ENCODE measurements at regions not wholly inside any gene's neighbourhood (a gene's known extent, or its start where the extent isn't known, plus 50 kb on each side); places are given as distances from the start of the nearest gene placed in this dataset.

- TF ChIP-seq FOXM1 (IDR thresholded peaks at IDR 0.05; ENCODE audit: borderline replicate concordance, low read depth) (no peak), NFIC (IDR thresholded peaks at IDR 0.05) (no peak), TCF12 (IDR thresholded peaks at IDR 0.05; ENCODE audit: low read depth) (no peak)
These were observed 71.8 kb upstream of the ABI1 start for GRCh38 chr10:26932576-26932975.

GRCh38 chr10:26931223-26931622 lies 70.5 kb upstream of the ABI1 start:
- no peak for TF ChIP-seq ZBTB7A (IDR thresholded peaks at IDR 0.05; ENCODE audit: low read depth)
- no peak for TF ChIP-seq EGR1 (IDR thresholded peaks at IDR 0.05)
- no peak for TF ChIP-seq REST (IDR thresholded peaks at IDR 0.05; ENCODE audit: low read depth)
- TF ChIP-seq YY1 (IDR thresholded peaks at IDR 0.05; ENCODE audit: low read depth): no peak
- no peak for TF ChIP-seq TAF1 (IDR thresholded peaks at IDR 0.05; ENCODE audit: low read depth)
- no peak for TF ChIP-seq USF1 (IDR thresholded peaks at IDR 0.05)
- TF ChIP-seq TCF12 (IDR thresholded peaks at IDR 0.05; ENCODE audit: low read depth): no peak
- TF ChIP-seq EP300 (IDR thresholded peaks at IDR 0.05; ENCODE audit: borderline replicate concordance): no peak
- TF ChIP-seq FOXM1 (IDR thresholded peaks at IDR 0.05; ENCODE audit: borderline replicate concordance, low read depth): no peak
- no peak for TF ChIP-seq TEAD4 (IDR thresholded peaks at IDR 0.05)
- TF ChIP-seq NFIC (IDR thresholded peaks at IDR 0.05): no peak
- no peak for TF ChIP-seq CEBPB (IDR thresholded peaks at IDR 0.05)
- TF ChIP-seq MAX (IDR thresholded peaks at IDR 0.05): no peak
- no peak for TF ChIP-seq CREB1 (IDR thresholded peaks at IDR 0.05; ENCODE audit: low read depth)

GRCh38 chr10:26919156-26919860 lies 58.5 kb upstream of the ABI1 start:
- TF ChIP-seq NFIC (IDR thresholded peaks at IDR 0.05) (peak; percentile 39), EP300 (IDR thresholded peaks at IDR 0.05; ENCODE audit: borderline replicate concordance) (0 out of 2 replicates have a peak, but pooled peaks have one; percentile 31), TCF12 (IDR thresholded peaks at IDR 0.05; ENCODE audit: low read depth) (0 out of 2 replicates have a peak, but pooled peaks have one; percentile 31), TEAD4 (IDR thresholded peaks at IDR 0.05) (peak; percentile 44; the same call in 1 of the 2 replicates), CEBPB (IDR thresholded peaks at IDR 0.05) (peak; percentile 42)

GRCh38 chr10:26914898-26915297 lies 54.1 kb upstream of the ABI1 start:
- TF ChIP-seq ZBTB7A (IDR thresholded peaks at IDR 0.05; ENCODE audit: low read depth): no peak
- no peak for TF ChIP-seq FOXM1 (IDR thresholded peaks at IDR 0.05; ENCODE audit: borderline replicate concordance, low read depth)
- TF ChIP-seq RAD21 (IDR thresholded peaks at IDR 0.05; ENCODE audit: low read depth): no peak
- TF ChIP-seq MAX (IDR thresholded peaks at IDR 0.05): no peak
- TF ChIP-seq NFIC (IDR thresholded peaks at IDR 0.05): no peak
- no peak for TF ChIP-seq REST (IDR thresholded peaks at IDR 0.05; ENCODE audit: low read depth)
- no peak for TF ChIP-seq EGR1 (IDR thresholded peaks at IDR 0.05)
- no peak for TF ChIP-seq TAF1 (IDR thresholded peaks at IDR 0.05; ENCODE audit: low read depth)
- no peak for TF ChIP-seq CREB1 (IDR thresholded peaks at IDR 0.05; ENCODE audit: low read depth)
- no peak for TF ChIP-seq TEAD4 (IDR thresholded peaks at IDR 0.05)
- TF ChIP-seq TCF12 (IDR thresholded peaks at IDR 0.05; ENCODE audit: low read depth): no peak
- TF ChIP-seq EP300 (IDR thresholded peaks at IDR 0.05; ENCODE audit: borderline replicate concordance): no peak
- TF ChIP-seq USF1 (IDR thresholded peaks at IDR 0.05): no peak
- no peak for TF ChIP-seq CEBPB (IDR thresholded peaks at IDR 0.05)
- no peak for TF ChIP-seq YY1 (IDR thresholded peaks at IDR 0.05; ENCODE audit: low read depth)

GRCh38 chr10:26911811-26912461 lies 51.2 kb upstream of the ABI1 start:
- TF ChIP-seq EP300 (IDR thresholded peaks at IDR 0.05; ENCODE audit: borderline replicate concordance): no peak
- no peak for TF ChIP-seq CEBPB (IDR thresholded peaks at IDR 0.05)
- no peak for TF ChIP-seq CREB1 (IDR thresholded peaks at IDR 0.05; ENCODE audit: low read depth)
- no peak for TF ChIP-seq RAD21 (IDR thresholded peaks at IDR 0.05; ENCODE audit: low read depth)
- no peak for TF ChIP-seq REST (IDR thresholded peaks at IDR 0.05; ENCODE audit: low read depth)
- no peak for TF ChIP-seq TEAD4 (IDR thresholded peaks at IDR 0.05)
